GM23338 (cell line): ENCODE measurements at regions not wholly inside any gene's neighbourhood (a gene's known extent, or its start where the extent isn't known, plus 50 kb on each side); places are given as distances from the start of the nearest gene placed in this dataset.

Experiments used
- ATAC-seq: fragments of 200-7000 bp; cut with Tn5 transposase; 3 replicates; pipeline ENCODE4 v1.9.1; 2020
- DNase-seq: peaks from one replicate; pipeline ENCODE4 v3.0.0-alpha.2; 2015; ENCODE audit warnings: low spot score
- H2AFZ ChIP-seq: fragments of 200-600 bp; sonication (generic); 2 replicates; pipeline ENCODE4 v1.8.0; 2016; ENCODE audit warnings: antibody characterized with exemption, mild to moderate bottlenecking, moderate library complexity
- H3F3A ChIP-seq: fragments of 200-600 bp; sonication (generic); replicated peaks from 2 replicates; pipeline ENCODE4 v1.8.0; 2017; ENCODE audit warnings: antibody characterized with exemption, mixed run types, low read depth
- H3K27ac ChIP-seq: fragments of 200-600 bp; sonication (generic); 2 replicates; pipeline ENCODE4 v1.6.1; 2016; ENCODE audit warnings: low read depth
- H3K27me3 ChIP-seq: fragments of 200-600 bp; sonication (generic); 2 replicates; pipeline ENCODE4 v1.8.0; 2016; ENCODE audit warnings: mild to moderate bottlenecking, mixed run types, moderate library complexity; ENCODE audit not compliant: insufficient read depth
- H3K36me3 ChIP-seq: fragments of 200-600 bp; sonication (generic); 2 replicates; pipeline ENCODE4 v1.8.0; 2016; ENCODE audit warnings: mild to moderate bottlenecking; ENCODE audit not compliant: insufficient read depth
- H3K4me1 ChIP-seq: fragments of 200-600 bp; sonication (generic); 2 replicates; pipeline ENCODE4 v1.8.0; 2016; ENCODE audit warnings: mild to moderate bottlenecking, moderate library complexity; ENCODE audit not compliant: insufficient read depth
- H3K4me2 ChIP-seq: fragments of 200-600 bp; sonication (generic); 2 replicates; pipeline ENCODE4 v1.7.1; 2017; ENCODE audit warnings: mixed run types
- H3K4me3 ChIP-seq: fragments of 200-600 bp; sonication (generic); 2 replicates; pipeline ENCODE4 v1.6.1; 2016; ENCODE audit warnings: mixed run types
- H3K79me2 ChIP-seq: fragments of 200-600 bp; sonication (generic); replicated peaks from 2 replicates; pipeline ENCODE4 v1.8.0; 2017; ENCODE audit warnings: mild to moderate bottlenecking; ENCODE audit not compliant: insufficient read depth
- H3K9me2 ChIP-seq: fragments of 200-600 bp; sonication (generic); 2 replicates; pipeline ENCODE4 v1.8.0; 2017; ENCODE audit not compliant: insufficient read depth
- H4K20me1 ChIP-seq: fragments of 200-600 bp; sonication (generic); replicated peaks from 2 replicates; pipeline ENCODE4 v1.8.0; 2017; ENCODE audit warnings: mild to moderate bottlenecking; ENCODE audit not compliant: insufficient read depth
- H3K27ac Mint-ChIP-seq: 2 replicates; pipeline ENCODE4 v1.8.0; 2020; ENCODE audit warnings: inconsistent platforms, mild to moderate bottlenecking, moderate library complexity, mixed read lengths
- H3K27me3 Mint-ChIP-seq: 3 replicates; pipeline ENCODE4 v1.8.0; 2022; ENCODE audit warnings: low read depth, mild to moderate bottlenecking, moderate library complexity, mixed read lengths, inconsistent platforms; ENCODE audit not compliant: insufficient read depth, poor library complexity
- H3K36me3 Mint-ChIP-seq: 3 replicates; pipeline ENCODE4 v1.8.0; 2021; ENCODE audit warnings: low read depth, mild to moderate bottlenecking, inconsistent platforms, moderate library complexity, mixed read lengths
- H3K4me1 Mint-ChIP-seq: 3 replicates; pipeline ENCODE4 v1.8.0; 2020; ENCODE audit warnings: mild to moderate bottlenecking, inconsistent platforms, mixed read lengths
- H3K4me3 Mint-ChIP-seq: 3 replicates; pipeline ENCODE4 v1.8.0; 2021; ENCODE audit warnings: moderate library complexity, mild to moderate bottlenecking, inconsistent platforms, mixed read lengths
- H3K9me3 Mint-ChIP-seq: 3 replicates; pipeline ENCODE4 v1.8.0; 2020; ENCODE audit warnings: moderate library complexity, mild to moderate bottlenecking, inconsistent platforms, mixed read lengths
- CREB1 ChIP-seq: fragments of 250-450 bp; sonication (Bioruptor Pico); IDR thresholded peaks from 2 replicates; pipeline ENCODE4 v1.5.0; 2020; ENCODE audit warnings: low read depth, mild to moderate bottlenecking, moderate library complexity
- EZH2 ChIP-seq: fragments of 200-600 bp; sonication (generic); IDR thresholded peaks from one replicate; pipeline ENCODE4 v1.8.0; 2017; ENCODE audit warnings: antibody characterized with exemption, mild to moderate bottlenecking, low read depth; ENCODE audit not compliant: unreplicated experiment
- EZH2phosphoT487 ChIP-seq: fragments of 200-600 bp; sonication (generic); IDR thresholded peaks from one replicate; pipeline ENCODE4 v1.8.1; 2018; ENCODE audit warnings: antibody characterized with exemption; ENCODE audit not compliant: unreplicated experiment
- JUNB ChIP-seq: IDR thresholded peaks from one replicate; pipeline ENCODE4 v1.6.1; 2016; ENCODE audit warnings: antibody characterized with exemption; ENCODE audit not compliant: unreplicated experiment
- POLR2AphosphoS5 ChIP-seq: IDR thresholded peaks from 2 replicates; pipeline ENCODE4 v1.6.1; 2016; ENCODE audit warnings: antibody characterized with exemption, low read depth
- STAT1 ChIP-seq: IDR thresholded peaks from one replicate; pipeline ENCODE4 v1.6.1; 2016; ENCODE audit warnings: antibody characterized with exemption; ENCODE audit not compliant: unreplicated experiment
- ZNF114 ChIP-seq: fragments of 250-450 bp; sonication (Bioruptor Pico); IDR thresholded peaks from 2 replicates; pipeline ENCODE4 v1.5.0; 2020; ENCODE audit warnings: mild to moderate bottlenecking, moderate library complexity
- ZNF331 ChIP-seq: fragments of 250-450 bp; sonication (Bioruptor Pico); IDR thresholded peaks from 2 replicates; pipeline ENCODE4 v1.5.0; 2020; ENCODE audit warnings: low read depth, mild to moderate bottlenecking, moderate library complexity
- ZNF462 ChIP-seq: fragments of 250-450 bp; sonication (Bioruptor Pico); IDR thresholded peaks from 2 replicates; pipeline ENCODE4 v1.5.0; 2020; ENCODE audit warnings: mild to moderate bottlenecking, moderate library complexity
- TF ChIP-seq, protein P1 (sequence below): IDR thresholded peaks from one replicate; pipeline ENCODE4 v1.6.1; 2018; ENCODE audit warnings: antibody characterized with exemption; ENCODE audit not compliant: unreplicated experiment
- TF ChIP-seq, protein P2 (sequence below): IDR thresholded peaks from 2 replicates; pipeline ENCODE4 v1.6.1; 2016; ENCODE audit warnings: antibody characterized with exemption

DNA sequence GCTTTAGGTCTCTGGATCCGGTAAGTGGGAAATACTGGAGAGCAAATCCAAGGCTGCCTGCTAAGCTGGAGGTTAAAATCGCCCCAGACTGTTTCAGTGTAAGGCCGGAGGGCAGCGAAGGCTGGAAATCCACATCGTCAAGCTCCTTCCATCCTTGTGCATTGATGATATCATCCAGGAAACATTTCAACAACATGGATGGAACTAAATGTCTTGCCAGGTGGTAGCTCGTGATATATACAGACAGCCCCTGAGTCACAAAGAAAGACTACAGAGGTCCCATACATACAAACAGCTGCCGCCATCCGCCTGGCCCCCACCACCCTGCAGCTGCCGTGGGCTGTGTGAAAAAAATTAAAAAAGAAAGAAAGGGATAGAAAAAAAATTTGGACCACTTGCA is 148.9 kb upstream of the RBPJ start (continued):
- TF ChIP-seq, protein P1, sequence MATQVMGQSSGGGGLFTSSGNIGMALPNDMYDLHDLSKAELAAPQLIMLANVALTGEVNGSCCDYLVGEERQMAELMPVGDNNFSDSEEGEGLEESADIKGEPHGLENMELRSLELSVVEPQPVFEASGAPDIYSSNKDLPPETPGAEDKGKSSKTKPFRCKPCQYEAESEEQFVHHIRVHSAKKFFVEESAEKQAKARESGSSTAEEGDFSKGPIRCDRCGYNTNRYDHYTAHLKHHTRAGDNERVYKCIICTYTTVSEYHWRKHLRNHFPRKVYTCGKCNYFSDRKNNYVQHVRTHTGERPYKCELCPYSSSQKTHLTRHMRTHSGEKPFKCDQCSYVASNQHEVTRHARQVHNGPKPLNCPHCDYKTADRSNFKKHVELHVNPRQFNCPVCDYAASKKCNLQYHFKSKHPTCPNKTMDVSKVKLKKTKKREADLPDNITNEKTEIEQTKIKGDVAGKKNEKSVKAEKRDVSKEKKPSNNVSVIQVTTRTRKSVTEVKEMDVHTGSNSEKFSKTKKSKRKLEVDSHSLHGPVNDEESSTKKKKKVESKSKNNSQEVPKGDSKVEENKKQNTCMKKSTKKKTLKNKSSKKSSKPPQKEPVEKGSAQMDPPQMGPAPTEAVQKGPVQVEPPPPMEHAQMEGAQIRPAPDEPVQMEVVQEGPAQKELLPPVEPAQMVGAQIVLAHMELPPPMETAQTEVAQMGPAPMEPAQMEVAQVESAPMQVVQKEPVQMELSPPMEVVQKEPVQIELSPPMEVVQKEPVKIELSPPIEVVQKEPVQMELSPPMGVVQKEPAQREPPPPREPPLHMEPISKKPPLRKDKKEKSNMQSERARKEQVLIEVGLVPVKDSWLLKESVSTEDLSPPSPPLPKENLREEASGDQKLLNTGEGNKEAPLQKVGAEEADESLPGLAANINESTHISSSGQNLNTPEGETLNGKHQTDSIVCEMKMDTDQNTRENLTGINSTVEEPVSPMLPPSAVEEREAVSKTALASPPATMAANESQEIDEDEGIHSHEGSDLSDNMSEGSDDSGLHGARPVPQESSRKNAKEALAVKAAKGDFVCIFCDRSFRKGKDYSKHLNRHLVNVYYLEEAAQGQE = no peak
- TF ChIP-seq, protein P2, sequence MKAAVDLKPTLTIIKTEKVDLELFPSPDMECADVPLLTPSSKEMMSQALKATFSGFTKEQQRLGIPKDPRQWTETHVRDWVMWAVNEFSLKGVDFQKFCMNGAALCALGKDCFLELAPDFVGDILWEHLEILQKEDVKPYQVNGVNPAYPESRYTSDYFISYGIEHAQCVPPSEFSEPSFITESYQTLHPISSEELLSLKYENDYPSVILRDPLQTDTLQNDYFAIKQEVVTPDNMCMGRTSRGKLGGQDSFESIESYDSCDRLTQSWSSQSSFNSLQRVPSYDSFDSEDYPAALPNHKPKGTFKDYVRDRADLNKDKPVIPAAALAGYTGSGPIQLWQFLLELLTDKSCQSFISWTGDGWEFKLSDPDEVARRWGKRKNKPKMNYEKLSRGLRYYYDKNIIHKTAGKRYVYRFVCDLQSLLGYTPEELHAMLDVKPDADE = no peak
- TF ChIP-seq POLR2AphosphoS5 (no peak), JUNB (no peak), CREB1 (CRISPR knock-in tag) (no peak), EZH2 (no peak), ZNF331 (CRISPR knock-in tag) (no peak), EZH2phosphoT487 (no peak), ZNF114 (CRISPR knock-in tag) (no peak)

- ATAC-seq (no peak), DNase-seq (no peak)
- Histone ChIP-seq H2AFZ (peak overlapping the region; percentile 83), H4K20me1 (no peaks in the 10 kb centered on the region), H3K4me1 (peaks cover 3% of the 10 kb centered on the region; the same call in 1 of the 2 replicates), H3K36me3 (no peaks in the 10 kb centered on the region; the same call in 1 of the 2 replicates), H3K27ac (no peak overlapping the region), H3F3A (no peaks in the 10 kb centered on the region), H3K27me3 (no peaks in the 10 kb centered on the region), H3K4me3 (no peak overlapping the region), H3K4me2 (no peak overlapping the region), H3K79me2 (no peaks in the 10 kb centered on the region), H3K9me2 (no peaks in the 10 kb centered on the region)
- peaks cover 7% of the 10 kb centered on the region; the same call in 2 of the 3 replicates for H3K36me3 Mint-ChIP-seq
- H3K27ac Mint-ChIP-seq = no peak overlapping the region
- H3K4me1 Mint-ChIP-seq = peaks cover 4% of the 10 kb centered on the region
- peaks cover 6% of the 10 kb centered on the region for H3K27me3 Mint-ChIP-seq
- no peak overlapping the region for H3K4me3 Mint-ChIP-seq
- peaks cover 28% of the 10 kb centered on the region for H3K9me3 Mint-ChIP-seq
- TF ChIP-seq JUNB (no peak), POLR2AphosphoS5 (no peak), STAT1 (no peak), ZNF462 (CRISPR knock-in tag) (no peak), EZH2phosphoT487 (no peak), CREB1 (CRISPR knock-in tag) (no peak), EZH2 (no peak)
Observed at GRCh38 chr4:26173619-26174018, 147.2 kb upstream of the RBPJ start.
